Esophagus (tissue), 2 donors: ENCODE measurements at regions not wholly inside any gene's neighbourhood (a gene's known extent, or its start where the extent isn't known, plus 50 kb on each side); places are given as distances from the start of the nearest gene placed in this dataset.

Experiments used
- H3K27ac ChIP-seq, 2 donors: one replicate each; pipeline ENCODE4 v1.5.1; 2013; ENCODE audit warnings: low read depth in 2 of 2, mild to moderate bottlenecking in 2 of 2, inconsistent platforms in 1 of 2, low read length in 1 of 2, moderate library complexity in 1 of 2
- H3K27me3 ChIP-seq, 2 donors: one replicate each; pipeline ENCODE4 v1.6.1; 2013; ENCODE audit warnings: low read length in 2 of 2, control low read depth in 1 of 2, mild to moderate bottlenecking in 1 of 2; ENCODE audit not compliant: insufficient read depth in 2 of 2, control insufficient read depth in 1 of 2
- H3K36me3 ChIP-seq, 2 donors: one replicate each; pipeline ENCODE4 v1.6.1; 2013; ENCODE audit warnings: low read length in 1 of 2; ENCODE audit not compliant: control insufficient read depth in 2 of 2, insufficient read depth in 2 of 2
- H3K4me1 ChIP-seq, 2 donors: one replicate each; pipeline ENCODE4 v1.6.1; 2013; ENCODE audit warnings: low read length in 1 of 2; ENCODE audit not compliant: control insufficient read depth in 2 of 2, insufficient read depth in 2 of 2
- H3K4me3 ChIP-seq, 2 donors: one replicate each; pipeline ENCODE4 v1.5.1; 2013; ENCODE audit warnings: low read length in 2 of 2, mild to moderate bottlenecking in 2 of 2, low read depth in 1 of 2, moderate library complexity in 1 of 2
- H3K9me3 ChIP-seq, 2 donors: one replicate each; pipeline ENCODE4 v1.6.1; 2013; ENCODE audit warnings: mild to moderate bottlenecking in 2 of 2, low read depth in 1 of 2, low read length in 1 of 2, moderate library complexity in 1 of 2; ENCODE audit not compliant: control insufficient read depth in 2 of 2, insufficient read depth in 1 of 2
- WGBS, 2 donors: extraction: QIAGEN DNeasy Blood & Tissue Kit; methylation state at CpG; one replicate each; pipeline ENCODE4 v1.1.7; 2013; 5-methylcytosine and 5-hydroxymethylcytosine counted together
- donor health status: healthy with polysubstance abuse.
- donor health status: Bipolar disorder and iron deficiency.

GRCh38 chr2:52995424-52995823, 772.2 kb upstream of the CHAC2 start:
- no peaks in the 10 kb centered on the region for H3K27me3 ChIP-seq
- no peaks in the 10 kb centered on the region for H3K36me3 ChIP-seq
- H3K4me1 ChIP-seq = no peaks in the 10 kb centered on the region
- no peak overlapping the region for H3K27ac ChIP-seq
- WGBS, 2 donors = 53 to 79% methylated on average over 2 of the region's 2 CpGs
- no peaks in the 10 kb centered on the region for H3K9me3 ChIP-seq
- H3K4me3 ChIP-seq = no peak overlapping the region

GRCh38 chr2:52976143-52976949, 791.3 kb upstream of the CHAC2 start:
- Histone ChIP-seq H3K4me1 (no peaks in the 10 kb centered on the region), H3K9me3 (no peaks in the 10 kb centered on the region), H3K4me3 (no peak overlapping the region), H3K27me3 (no peaks in the 10 kb centered on the region), H3K36me3 (no peaks in the 10 kb centered on the region), H3K27ac (no peak overlapping the region)
- 50 to 51% methylated on average over 2 of the region's 2 CpGs for WGBS, 2 donors

- H3K4me1 ChIP-seq = no peaks in the 10 kb centered on the region
- no peak overlapping the region for H3K4me3 ChIP-seq
Observed at GRCh38 chr2:52974127-52974526, 793.5 kb upstream of the CHAC2 start.

GRCh38 chr2:52970642-52971041, 797.0 kb upstream of the CHAC2 start:
- no peak overlapping the region for H3K4me3 ChIP-seq
- H3K27ac ChIP-seq = no peak overlapping the region
- 72% methylated on average over 1 of the region's 1 CpG for WGBS, 2 donors
- no peaks in the 10 kb centered on the region for H3K9me3 ChIP-seq
- no peaks in the 10 kb centered on the region for H3K27me3 ChIP-seq
- no peaks in the 10 kb centered on the region for H3K4me1 ChIP-seq
- H3K36me3 ChIP-seq = no peaks in the 10 kb centered on the region

More at GRCh38 chr2:52974127-52974526, 793.5 kb upstream of the CHAC2 start:
- Histone ChIP-seq H3K36me3 (no peaks in the 10 kb centered on the region), H3K27ac (no peak overlapping the region), H3K27me3 (no peaks in the 10 kb centered on the region), H3K9me3 (no peaks in the 10 kb centered on the region)
- WGBS, 2 donors = 80 to 86% methylated on average over 1 of the region's 1 CpG

- Histone ChIP-seq H3K9me3 (no peaks in the 10 kb centered on the region), H3K36me3 (no peaks in the 10 kb centered on the region), H3K27ac (no peak overlapping the region), H3K27me3 (no peaks in the 10 kb centered on the region), H3K4me3 (no peak overlapping the region), H3K4me1 (no peaks in the 10 kb centered on the region)
- 82 to 85% methylated on average over 1 of the region's 1 CpG for WGBS, 2 donors
Observed at GRCh38 chr2:52968043-52968442, 799.6 kb upstream of the CHAC2 start.

GRCh38 chr2:52964916-52965530, 802.6 kb upstream of the CHAC2 start:
- Histone ChIP-seq H3K4me3 (no peak overlapping the region), H3K36me3 (no peaks in the 10 kb centered on the region), H3K27ac (no peak overlapping the region), H3K4me1 (no peaks in the 10 kb centered on the region), H3K27me3 (peaks cover 0 to 3% of the 10 kb centered on the region in 2 donors), H3K9me3 (no peaks in the 10 kb centered on the region)
- WGBS, 2 donors = 60 to 62% methylated on average over 4 of the region's 4 CpGs

GRCh38 chr2:52961403-52961802, 806.2 kb upstream of the CHAC2 start:
- no peak overlapping the region for H3K4me3 ChIP-seq
- no peaks in the 10 kb centered on the region for H3K9me3 ChIP-seq
- no peak overlapping the region for H3K27ac ChIP-seq
- H3K36me3 ChIP-seq = no peaks in the 10 kb centered on the region
- H3K27me3 ChIP-seq = peaks cover 0 to 3% of the 10 kb centered on the region in 2 donors
- H3K4me1 ChIP-seq = no peaks in the 10 kb centered on the region

GRCh38 chr2:52960881-52961280, 806.7 kb upstream of the CHAC2 start:
- Histone ChIP-seq H3K27me3 (peaks cover 0 to 3% of the 10 kb centered on the region in 2 donors), H3K9me3 (no peaks in the 10 kb centered on the region), H3K4me1 (no peaks in the 10 kb centered on the region), H3K36me3 (no peaks in the 10 kb centered on the region), H3K4me3 (no peak overlapping the region), H3K27ac (no peak overlapping the region)
- WGBS, 2 donors = 73 to 74% methylated on average over 3 of the region's 3 CpGs

- H3K9me3 ChIP-seq = no peaks in the 10 kb centered on the region
- peaks cover 0 to 3% of the 10 kb centered on the region in 2 donors for H3K27me3 ChIP-seq
- H3K36me3 ChIP-seq = no peaks in the 10 kb centered on the region
- H3K4me1 ChIP-seq = no peaks in the 10 kb centered on the region
- no peak overlapping the region for H3K27ac ChIP-seq
- H3K4me3 ChIP-seq = no peak overlapping the region
- WGBS, 2 donors = 78 to 79% methylated on average over 4 of the region's 4 CpGs
Observed at GRCh38 chr2:52959801-52960200, 807.8 kb upstream of the CHAC2 start.

- WGBS, 2 donors = 74 to 79% methylated on average over 1 of the region's 1 CpG
- Histone ChIP-seq H3K27ac (no peak overlapping the region), H3K27me3 (peaks cover 0 to 3% of the 10 kb centered on the region in 2 donors), H3K36me3 (no peaks in the 10 kb centered on the region), H3K4me3 (no peak overlapping the region), H3K9me3 (no peaks in the 10 kb centered on the region), H3K4me1 (no peaks in the 10 kb centered on the region)
Observed at GRCh38 chr2:52956766-52957165, 810.8 kb upstream of the CHAC2 start.
